ENCODE measurements at regions not wholly inside any gene's neighbourhood (a gene's known extent, or its start where the extent isn't known, plus 50 kb on each side); places are given as distances from the start of the nearest gene placed in this dataset.

GRCh38 chr7:46363688-46364087 lies 442.6 kb upstream of the IGFBP3 start:
- TF ChIP-seq POLR2AphosphoS5 (IDR thresholded peaks at IDR 0.05; ENCODE audit: low read depth, low read length) (no peak), POLR2A (IDR thresholded peaks at IDR 0.05; ENCODE audit: low read depth, low read length) (no peak)
